ENCODE measurements at regions not wholly inside any gene's neighbourhood (a gene's known extent, or its start where the extent isn't known, plus 50 kb on each side); places are given as distances from the start of the nearest gene placed in this dataset.

DNA sequence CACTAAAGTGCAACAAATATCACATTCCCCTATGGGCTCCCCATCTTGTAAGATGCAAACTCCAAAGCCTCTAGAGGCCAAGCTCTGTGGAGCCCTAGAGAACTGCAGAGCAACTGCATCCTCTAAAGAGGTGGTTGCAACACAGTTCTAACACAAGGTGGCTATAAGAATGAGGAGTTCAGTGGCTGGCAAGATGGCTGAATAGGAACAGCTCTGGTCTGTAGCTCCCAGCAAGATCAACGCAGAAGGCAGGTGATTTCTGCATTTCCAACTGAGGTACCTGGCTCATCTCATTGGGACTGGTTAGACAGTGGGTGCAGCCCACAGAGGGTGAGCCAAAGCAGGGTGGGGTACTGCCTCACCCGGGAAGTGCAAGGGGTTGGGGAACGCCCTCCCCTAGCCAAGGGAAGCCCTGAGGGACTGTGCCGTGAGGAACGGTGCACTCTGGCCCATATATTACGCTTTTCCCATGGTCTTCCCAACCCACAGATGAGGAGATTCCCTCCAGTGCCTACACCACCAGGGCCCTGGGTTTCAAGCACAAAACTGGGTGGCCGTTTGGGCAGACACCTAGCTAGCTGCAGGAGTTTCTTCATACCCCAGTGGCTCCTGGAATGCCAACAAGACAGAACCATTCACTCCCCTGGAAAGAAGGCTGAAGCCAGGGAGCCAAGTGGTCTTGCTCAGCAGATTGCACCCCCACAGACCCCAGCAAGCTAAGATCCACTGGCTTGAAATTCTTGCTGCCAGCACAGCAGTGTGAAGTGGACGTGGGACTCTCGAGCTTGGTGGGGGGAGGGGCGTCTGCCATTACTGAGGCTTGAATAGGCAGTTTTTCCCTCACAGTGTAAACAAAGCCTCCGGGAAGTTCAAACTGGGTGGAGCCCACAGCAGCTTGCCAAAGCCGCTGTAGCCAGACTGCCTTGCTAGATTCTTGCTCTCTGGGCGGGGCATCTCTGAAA, 188.6 kb upstream of the EGLN3 start (continued):
- TF ChIP-seq, protein P1, sequence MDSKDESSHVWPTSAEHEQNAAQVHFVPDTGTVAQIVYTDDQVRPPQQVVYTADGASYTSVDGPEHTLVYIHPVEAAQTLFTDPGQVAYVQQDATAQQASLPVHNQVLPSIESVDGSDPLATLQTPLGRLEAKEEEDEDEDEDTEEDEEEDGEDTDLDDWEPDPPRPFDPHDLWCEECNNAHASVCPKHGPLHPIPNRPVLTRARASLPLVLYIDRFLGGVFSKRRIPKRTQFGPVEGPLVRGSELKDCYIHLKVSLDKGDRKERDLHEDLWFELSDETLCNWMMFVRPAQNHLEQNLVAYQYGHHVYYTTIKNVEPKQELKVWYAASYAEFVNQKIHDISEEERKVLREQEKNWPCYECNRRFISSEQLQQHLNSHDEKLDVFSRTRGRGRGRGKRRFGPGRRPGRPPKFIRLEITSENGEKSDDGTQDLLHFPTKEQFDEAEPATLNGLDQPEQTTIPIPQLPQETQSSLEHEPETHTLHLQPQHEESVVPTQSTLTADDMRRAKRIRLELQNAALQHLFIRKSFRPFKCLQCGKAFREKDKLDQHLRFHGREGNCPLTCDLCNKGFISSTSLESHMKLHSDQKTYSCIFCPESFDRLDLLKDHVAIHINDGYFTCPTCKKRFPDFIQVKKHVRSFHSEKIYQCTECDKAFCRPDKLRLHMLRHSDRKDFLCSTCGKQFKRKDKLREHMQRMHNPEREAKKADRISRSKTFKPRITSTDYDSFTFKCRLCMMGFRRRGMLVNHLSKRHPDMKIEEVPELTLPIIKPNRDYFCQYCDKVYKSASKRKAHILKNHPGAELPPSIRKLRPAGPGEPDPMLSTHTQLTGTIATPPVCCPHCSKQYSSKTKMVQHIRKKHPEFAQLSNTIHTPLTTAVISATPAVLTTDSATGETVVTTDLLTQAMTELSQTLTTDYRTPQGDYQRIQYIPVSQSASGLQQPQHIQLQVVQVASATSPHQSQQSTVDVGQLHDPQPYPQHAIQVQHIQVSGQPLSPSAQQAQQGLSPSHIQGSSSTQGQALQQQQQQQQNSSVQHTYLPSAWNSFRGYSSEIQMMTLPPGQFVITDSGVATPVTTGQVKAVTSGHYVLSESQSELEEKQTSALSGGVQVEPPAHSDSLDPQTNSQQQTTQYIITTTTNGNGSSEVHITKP (CRISPR knock-in tag; IDR thresholded peaks at IDR 0.05; ENCODE audit: low read depth), result peak; percentile 76; the same call in 1 of the 2 replicates
- 0 out of 2 replicates have a peak, but pooled peaks have one; percentile 13 for TF ChIP-seq TRIM24 (CRISPR knock-in tag; IDR thresholded peaks at IDR 0.05)
- TF ChIP-seq, protein P2, sequence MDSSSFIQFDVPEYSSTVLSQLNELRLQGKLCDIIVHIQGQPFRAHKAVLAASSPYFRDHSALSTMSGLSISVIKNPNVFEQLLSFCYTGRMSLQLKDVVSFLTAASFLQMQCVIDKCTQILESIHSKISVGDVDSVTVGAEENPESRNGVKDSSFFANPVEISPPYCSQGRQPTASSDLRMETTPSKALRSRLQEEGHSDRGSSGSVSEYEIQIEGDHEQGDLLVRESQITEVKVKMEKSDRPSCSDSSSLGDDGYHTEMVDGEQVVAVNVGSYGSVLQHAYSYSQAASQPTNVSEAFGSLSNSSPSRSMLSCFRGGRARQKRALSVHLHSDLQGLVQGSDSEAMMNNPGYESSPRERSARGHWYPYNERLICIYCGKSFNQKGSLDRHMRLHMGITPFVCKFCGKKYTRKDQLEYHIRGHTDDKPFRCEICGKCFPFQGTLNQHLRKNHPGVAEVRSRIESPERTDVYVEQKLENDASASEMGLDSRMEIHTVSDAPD (CRISPR knock-in tag; IDR thresholded peaks at IDR 0.05), result peak; percentile 93
- TF ChIP-seq, protein P3, sequence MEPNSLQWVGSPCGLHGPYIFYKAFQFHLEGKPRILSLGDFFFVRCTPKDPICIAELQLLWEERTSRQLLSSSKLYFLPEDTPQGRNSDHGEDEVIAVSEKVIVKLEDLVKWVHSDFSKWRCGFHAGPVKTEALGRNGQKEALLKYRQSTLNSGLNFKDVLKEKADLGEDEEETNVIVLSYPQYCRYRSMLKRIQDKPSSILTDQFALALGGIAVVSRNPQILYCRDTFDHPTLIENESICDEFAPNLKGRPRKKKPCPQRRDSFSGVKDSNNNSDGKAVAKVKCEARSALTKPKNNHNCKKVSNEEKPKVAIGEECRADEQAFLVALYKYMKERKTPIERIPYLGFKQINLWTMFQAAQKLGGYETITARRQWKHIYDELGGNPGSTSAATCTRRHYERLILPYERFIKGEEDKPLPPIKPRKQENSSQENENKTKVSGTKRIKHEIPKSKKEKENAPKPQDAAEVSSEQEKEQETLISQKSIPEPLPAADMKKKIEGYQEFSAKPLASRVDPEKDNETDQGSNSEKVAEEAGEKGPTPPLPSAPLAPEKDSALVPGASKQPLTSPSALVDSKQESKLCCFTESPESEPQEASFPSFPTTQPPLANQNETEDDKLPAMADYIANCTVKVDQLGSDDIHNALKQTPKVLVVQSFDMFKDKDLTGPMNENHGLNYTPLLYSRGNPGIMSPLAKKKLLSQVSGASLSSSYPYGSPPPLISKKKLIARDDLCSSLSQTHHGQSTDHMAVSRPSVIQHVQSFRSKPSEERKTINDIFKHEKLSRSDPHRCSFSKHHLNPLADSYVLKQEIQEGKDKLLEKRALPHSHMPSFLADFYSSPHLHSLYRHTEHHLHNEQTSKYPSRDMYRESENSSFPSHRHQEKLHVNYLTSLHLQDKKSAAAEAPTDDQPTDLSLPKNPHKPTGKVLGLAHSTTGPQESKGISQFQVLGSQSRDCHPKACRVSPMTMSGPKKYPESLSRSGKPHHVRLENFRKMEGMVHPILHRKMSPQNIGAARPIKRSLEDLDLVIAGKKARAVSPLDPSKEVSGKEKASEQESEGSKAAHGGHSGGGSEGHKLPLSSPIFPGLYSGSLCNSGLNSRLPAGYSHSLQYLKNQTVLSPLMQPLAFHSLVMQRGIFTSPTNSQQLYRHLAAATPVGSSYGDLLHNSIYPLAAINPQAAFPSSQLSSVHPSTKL (CRISPR knock-in tag; IDR thresholded peaks at IDR 0.05), result peak; percentile 90
- TF ChIP-seq, protein P4, sequence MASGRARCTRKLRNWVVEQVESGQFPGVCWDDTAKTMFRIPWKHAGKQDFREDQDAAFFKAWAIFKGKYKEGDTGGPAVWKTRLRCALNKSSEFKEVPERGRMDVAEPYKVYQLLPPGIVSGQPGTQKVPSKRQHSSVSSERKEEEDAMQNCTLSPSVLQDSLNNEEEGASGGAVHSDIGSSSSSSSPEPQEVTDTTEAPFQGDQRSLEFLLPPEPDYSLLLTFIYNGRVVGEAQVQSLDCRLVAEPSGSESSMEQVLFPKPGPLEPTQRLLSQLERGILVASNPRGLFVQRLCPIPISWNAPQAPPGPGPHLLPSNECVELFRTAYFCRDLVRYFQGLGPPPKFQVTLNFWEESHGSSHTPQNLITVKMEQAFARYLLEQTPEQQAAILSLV (CRISPR knock-in tag; IDR thresholded peaks at IDR 0.05; ENCODE audit: borderline replicate concordance), result peak; percentile 70; the same call in 1 of the 2 replicates
- TF ChIP-seq, protein P5, sequence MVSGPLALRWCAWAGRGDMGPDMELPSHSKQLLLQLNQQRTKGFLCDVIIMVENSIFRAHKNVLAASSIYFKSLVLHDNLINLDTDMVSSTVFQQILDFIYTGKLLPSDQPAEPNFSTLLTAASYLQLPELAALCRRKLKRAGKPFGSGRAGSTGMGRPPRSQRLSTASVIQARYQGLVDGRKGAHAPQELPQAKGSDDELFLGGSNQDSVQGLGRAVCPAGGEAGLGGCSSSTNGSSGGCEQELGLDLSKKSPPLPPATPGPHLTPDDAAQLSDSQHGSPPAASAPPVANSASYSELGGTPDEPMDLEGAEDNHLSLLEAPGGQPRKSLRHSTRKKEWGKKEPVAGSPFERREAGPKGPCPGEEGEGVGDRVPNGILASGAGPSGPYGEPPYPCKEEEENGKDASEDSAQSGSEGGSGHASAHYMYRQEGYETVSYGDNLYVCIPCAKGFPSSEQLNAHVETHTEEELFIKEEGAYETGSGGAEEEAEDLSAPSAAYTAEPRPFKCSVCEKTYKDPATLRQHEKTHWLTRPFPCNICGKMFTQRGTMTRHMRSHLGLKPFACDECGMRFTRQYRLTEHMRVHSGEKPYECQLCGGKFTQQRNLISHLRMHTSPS (CRISPR knock-in tag; IDR thresholded peaks at IDR 0.05; ENCODE audit: low read depth), result peak; percentile 50; the same call in 1 of the 2 replicates
- TF ChIP-seq FOXK1 (CRISPR knock-in tag; IDR thresholded peaks at IDR 0.05; ENCODE audit: borderline replicate concordance, low read depth), result peak; percentile 83; the same call in 1 of the 2 replicates
- TF ChIP-seq, protein P6, sequence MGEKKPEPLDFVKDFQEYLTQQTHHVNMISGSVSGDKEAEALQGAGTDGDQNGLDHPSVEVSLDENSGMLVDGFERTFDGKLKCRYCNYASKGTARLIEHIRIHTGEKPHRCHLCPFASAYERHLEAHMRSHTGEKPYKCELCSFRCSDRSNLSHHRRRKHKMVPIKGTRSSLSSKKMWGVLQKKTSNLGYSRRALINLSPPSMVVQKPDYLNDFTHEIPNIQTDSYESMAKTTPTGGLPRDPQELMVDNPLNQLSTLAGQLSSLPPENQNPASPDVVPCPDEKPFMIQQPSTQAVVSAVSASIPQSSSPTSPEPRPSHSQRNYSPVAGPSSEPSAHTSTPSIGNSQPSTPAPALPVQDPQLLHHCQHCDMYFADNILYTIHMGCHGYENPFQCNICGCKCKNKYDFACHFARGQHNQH (CRISPR knock-in tag; IDR thresholded peaks at IDR 0.05), result peak; percentile 79
- TF ChIP-seq, protein P7, sequence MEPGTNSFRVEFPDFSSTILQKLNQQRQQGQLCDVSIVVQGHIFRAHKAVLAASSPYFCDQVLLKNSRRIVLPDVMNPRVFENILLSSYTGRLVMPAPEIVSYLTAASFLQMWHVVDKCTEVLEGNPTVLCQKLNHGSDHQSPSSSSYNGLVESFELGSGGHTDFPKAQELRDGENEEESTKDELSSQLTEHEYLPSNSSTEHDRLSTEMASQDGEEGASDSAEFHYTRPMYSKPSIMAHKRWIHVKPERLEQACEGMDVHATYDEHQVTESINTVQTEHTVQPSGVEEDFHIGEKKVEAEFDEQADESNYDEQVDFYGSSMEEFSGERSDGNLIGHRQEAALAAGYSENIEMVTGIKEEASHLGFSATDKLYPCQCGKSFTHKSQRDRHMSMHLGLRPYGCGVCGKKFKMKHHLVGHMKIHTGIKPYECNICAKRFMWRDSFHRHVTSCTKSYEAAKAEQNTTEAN (CRISPR knock-in tag; conservative IDR thresholded peaks at IDR 0.05), result peak; percentile 47; the same call in 1 of the 2 replicates

All from HepG2 (cell line).